ENCODE measurements at regions not wholly inside any gene's neighbourhood (a gene's known extent, or its start where the extent isn't known, plus 50 kb on each side); places are given as distances from the start of the nearest gene placed in this dataset.
A peak's percentile ranks its signal among the peaks of the same experiment; 100 is the strongest.
"Not testable (repeated sequence)": the region's sequence is repeated elsewhere in the genome, so short reads cannot be mapped to it uniquely, and the experiment has no call there.

GRCh38 chr9:39674437-39675210 lies 319.2 kb downstream of the SPATA31A1 start:
- DNase-seq (ENCODE audit: low read depth), result not testable (repeated sequence)

- DNase-seq (ENCODE audit: low read depth), result not testable (repeated sequence)
Observed at GRCh38 chr9:39675211-39675553, 319.7 kb downstream of the SPATA31A1 start.

- not testable (repeated sequence) for DNase-seq (ENCODE audit: low read depth)
Observed at GRCh38 chr9:39678534-39679263, 323.2 kb downstream of the SPATA31A1 start.

GRCh38 chr9:39680694-39681401 lies 325.4 kb downstream of the SPATA31A1 start:
- DNase-seq (ENCODE audit: low read depth), result not testable (repeated sequence)

- DNase-seq (ENCODE audit: low read depth), result not testable (repeated sequence)
Observed at GRCh38 chr9:39728862-39729261, 373.4 kb downstream of the SPATA31A1 start.

GRCh38 chr9:39744898-39745297 lies 389.4 kb downstream of the SPATA31A1 start:
- not testable (repeated sequence) for DNase-seq (ENCODE audit: low read depth)

GRCh38 chr9:39775570-39775969 lies 420.1 kb downstream of the SPATA31A1 start:
- not testable (repeated sequence) for DNase-seq (ENCODE audit: low read depth)

GRCh38 chr9:39791356-39791755 lies 435.9 kb downstream of the SPATA31A1 start:
- DNase-seq (ENCODE audit: low read depth), result peak; percentile 4

GRCh38 chr9:39797935-39798334 lies 442.5 kb downstream of the SPATA31A1 start:
- DNase-seq (ENCODE audit: low read depth), result not testable (repeated sequence)

GRCh38 chr9:39799252-39799651 lies 443.8 kb downstream of the SPATA31A1 start:
- DNase-seq (ENCODE audit: low read depth), result not testable (repeated sequence)

- DNase-seq (ENCODE audit: low read depth), result not testable (repeated sequence)
Observed at GRCh38 chr9:39802561-39802960, 447.1 kb downstream of the SPATA31A1 start.

GRCh38 chr9:39809401-39810226 lies 454.1 kb downstream of the SPATA31A1 start:
- peak; percentile 43 for DNase-seq (ENCODE audit: low read depth)

GRCh38 chr9:39810401-39810800 lies 454.9 kb downstream of the SPATA31A1 start:
- not testable (repeated sequence) for DNase-seq (ENCODE audit: low read depth)

- not testable (repeated sequence) for DNase-seq (ENCODE audit: low read depth)
Observed at GRCh38 chr9:39811615-39812014, 456.1 kb downstream of the SPATA31A1 start.

- not testable (repeated sequence) for DNase-seq (ENCODE audit: low read depth)
Observed at GRCh38 chr9:39828457-39828856, 473.0 kb downstream of the SPATA31A1 start.
